ENCODE measurements at regions not wholly inside any gene's neighbourhood (a gene's known extent, or its start where the extent isn't known, plus 50 kb on each side); places are given as distances from the start of the nearest gene placed in this dataset.

GRCh38 chr4:14857475-14857874 lies 144.8 kb upstream of the CPEB2 start:
- no peak overlapping the region for H3K4me3 ChIP-seq (ENCODE audit: low read depth, low read length)
- no peak for TF ChIP-seq CTCF (IDR thresholded peaks at IDR 0.05; ENCODE audit: low read depth, low read length)
- H3K36me3 ChIP-seq, result no peaks in the 10 kb centered on the region
- DNase-seq, result no peak
- no peaks in the 10 kb centered on the region for H3K27me3 ChIP-seq (ENCODE audit: insufficient read depth, low read depth, severe bottlenecking)
- no peak overlapping the region for H3K27ac ChIP-seq
- H3K9me3 ChIP-seq (ENCODE audit: severe bottlenecking), result no peaks in the 10 kb centered on the region

GRCh38 chr4:14857981-14858380 lies 144.3 kb upstream of the CPEB2 start:
- Histone ChIP-seq H3K4me3 (ENCODE audit: low read depth, low read length) (no peak overlapping the region), H3K36me3 (no peaks in the 10 kb centered on the region), H3K9me3 (ENCODE audit: severe bottlenecking) (no peaks in the 10 kb centered on the region), H3K27me3 (ENCODE audit: insufficient read depth, low read depth, severe bottlenecking) (no peaks in the 10 kb centered on the region), H3K27ac (no peak overlapping the region)
- DNase-seq, result no peak
- TF ChIP-seq CTCF (IDR thresholded peaks at IDR 0.05; ENCODE audit: low read depth, low read length), result no peak

DNA sequence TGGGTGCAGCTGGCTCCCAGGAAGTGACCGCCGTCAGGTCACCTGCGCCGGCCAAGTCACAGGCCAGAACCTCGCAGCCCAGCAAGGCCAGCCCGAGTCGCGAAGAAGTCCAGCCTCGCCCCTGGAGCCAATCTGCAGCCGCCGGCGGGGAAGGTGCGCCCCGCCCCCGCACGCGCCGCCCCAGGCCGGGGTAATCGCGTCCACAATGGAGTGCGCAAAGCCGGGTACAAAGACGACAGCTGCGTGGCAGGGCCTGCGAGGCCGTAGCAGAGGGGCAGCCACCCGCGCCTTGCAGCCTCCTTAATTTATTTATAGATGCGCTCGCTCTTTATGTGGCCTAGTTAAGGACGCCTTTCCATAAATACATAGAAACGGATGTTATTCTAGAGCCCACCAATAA lies 139.4 kb upstream of the CPEB2 start:
- Histone ChIP-seq H3K27me3 (ENCODE audit: insufficient read depth, low read depth, severe bottlenecking) (no peaks in the 10 kb centered on the region), H3K4me3 (ENCODE audit: low read depth, low read length) (no peak overlapping the region), H3K36me3 (no peaks in the 10 kb centered on the region), H3K27ac (no peak overlapping the region), H3K9me3 (ENCODE audit: severe bottlenecking) (no peaks in the 10 kb centered on the region)
- no peak for TF ChIP-seq CTCF (IDR thresholded peaks at IDR 0.05; ENCODE audit: low read depth, low read length)
- DNase-seq, result no peak

DNA sequence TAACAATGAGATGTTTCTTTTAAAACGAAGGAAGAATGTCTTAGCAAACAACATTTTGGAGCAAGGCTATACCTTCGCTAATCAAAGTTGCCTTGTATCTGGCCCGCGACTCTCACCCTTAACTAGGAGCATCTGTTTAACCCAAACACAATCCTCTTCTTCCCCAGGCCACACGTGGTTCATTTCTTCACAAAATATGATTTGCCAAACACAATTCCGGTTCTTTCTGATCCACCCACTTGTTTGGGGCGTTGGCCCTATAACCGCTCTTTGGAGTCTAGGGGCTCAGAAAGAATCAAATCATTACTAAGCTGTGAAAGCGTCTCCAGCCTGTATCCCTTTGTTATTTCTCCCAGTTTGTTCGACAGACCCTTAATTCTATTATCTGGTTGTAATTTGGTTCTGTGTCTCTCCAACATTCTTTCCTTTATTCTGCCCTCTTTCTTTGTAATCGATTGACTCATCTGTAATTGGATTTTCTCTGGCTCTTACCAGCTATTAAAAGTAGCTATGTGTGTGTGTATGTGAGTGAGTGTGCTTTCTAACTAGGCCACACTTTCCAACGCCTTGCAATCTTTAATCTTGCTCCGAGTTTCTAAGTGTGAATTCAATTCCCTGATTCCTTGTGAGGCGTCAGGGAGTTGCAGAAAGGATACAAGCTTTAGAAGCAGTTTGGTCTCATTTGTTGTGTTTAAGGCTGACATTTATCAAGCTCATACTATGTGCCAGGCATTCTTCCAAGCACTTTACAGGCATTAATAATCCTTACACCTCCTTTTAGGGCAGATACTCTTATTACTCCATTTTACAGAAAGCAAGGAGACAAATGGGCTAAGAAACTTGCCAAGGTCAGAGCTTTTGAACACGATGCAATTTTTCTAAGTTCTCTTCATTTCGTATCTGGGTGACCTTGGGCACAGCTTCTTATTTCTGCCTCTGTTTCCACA lies 138.6 kb upstream of the CPEB2 start:
- Histone ChIP-seq H3K36me3 (no peaks in the 10 kb centered on the region), H3K27ac (no peak overlapping the region), H3K9me3 (ENCODE audit: severe bottlenecking) (no peaks in the 10 kb centered on the region), H3K27me3 (ENCODE audit: insufficient read depth, low read depth, severe bottlenecking) (no peaks in the 10 kb centered on the region), H3K4me3 (ENCODE audit: low read depth, low read length) (no peak overlapping the region)
- no peak for TF ChIP-seq CTCF (IDR thresholded peaks at IDR 0.05; ENCODE audit: low read depth, low read length)
- DNase-seq, result no peak

GRCh38 chr4:14864365-14865030 lies 137.8 kb upstream of the CPEB2 start:
- Histone ChIP-seq H3K27ac (no peak overlapping the region), H3K36me3 (no peaks in the 10 kb centered on the region), H3K27me3 (ENCODE audit: insufficient read depth, low read depth, severe bottlenecking) (no peaks in the 10 kb centered on the region), H3K9me3 (ENCODE audit: severe bottlenecking) (no peaks in the 10 kb centered on the region), H3K4me3 (ENCODE audit: low read depth, low read length) (no peak overlapping the region)
- no peak for DNase-seq
- TF ChIP-seq CTCF (IDR thresholded peaks at IDR 0.05; ENCODE audit: low read depth, low read length), result no peak
